ENCODE measurements at regions not wholly inside any gene's neighbourhood (a gene's known extent, or its start where the extent isn't known, plus 50 kb on each side); places are given as distances from the start of the nearest gene placed in this dataset.

DNA sequence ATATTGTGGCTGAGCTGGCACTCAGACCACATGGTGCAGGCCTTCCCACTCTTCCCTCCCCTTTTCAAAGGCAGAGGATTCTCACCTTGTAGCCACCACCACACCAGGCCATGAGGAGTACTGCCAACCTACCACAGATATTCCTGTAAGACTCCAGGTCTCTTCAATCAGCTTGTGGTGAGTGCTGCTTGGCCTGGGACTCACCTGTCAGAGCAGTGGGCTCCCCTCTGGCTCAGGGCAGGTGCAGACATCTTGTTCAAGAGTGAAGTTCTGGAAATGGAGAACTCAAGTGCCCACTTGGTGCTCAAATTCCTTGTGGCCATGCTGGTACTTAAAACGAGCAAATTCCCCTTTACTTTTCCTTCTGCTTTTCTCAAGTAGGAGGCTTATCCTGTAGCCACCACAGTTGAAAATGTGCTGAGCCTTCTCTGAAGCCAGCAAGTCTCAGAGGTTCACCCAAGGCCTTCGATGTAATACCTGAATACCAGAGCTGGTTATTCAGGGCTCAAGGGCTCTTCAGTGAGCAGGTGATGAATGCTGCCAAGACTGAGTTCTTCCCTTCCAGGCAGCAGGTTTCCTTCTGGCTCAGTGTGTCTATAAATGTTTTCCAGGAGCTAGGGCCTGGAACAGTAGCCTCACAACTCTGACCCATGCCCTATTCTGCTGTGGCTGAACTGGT, 212.9 kb downstream of the TEX13C start:
- DNase-seq (ENCODE audit: low read depth) = no peak
- TF ChIP-seq, protein P1, sequence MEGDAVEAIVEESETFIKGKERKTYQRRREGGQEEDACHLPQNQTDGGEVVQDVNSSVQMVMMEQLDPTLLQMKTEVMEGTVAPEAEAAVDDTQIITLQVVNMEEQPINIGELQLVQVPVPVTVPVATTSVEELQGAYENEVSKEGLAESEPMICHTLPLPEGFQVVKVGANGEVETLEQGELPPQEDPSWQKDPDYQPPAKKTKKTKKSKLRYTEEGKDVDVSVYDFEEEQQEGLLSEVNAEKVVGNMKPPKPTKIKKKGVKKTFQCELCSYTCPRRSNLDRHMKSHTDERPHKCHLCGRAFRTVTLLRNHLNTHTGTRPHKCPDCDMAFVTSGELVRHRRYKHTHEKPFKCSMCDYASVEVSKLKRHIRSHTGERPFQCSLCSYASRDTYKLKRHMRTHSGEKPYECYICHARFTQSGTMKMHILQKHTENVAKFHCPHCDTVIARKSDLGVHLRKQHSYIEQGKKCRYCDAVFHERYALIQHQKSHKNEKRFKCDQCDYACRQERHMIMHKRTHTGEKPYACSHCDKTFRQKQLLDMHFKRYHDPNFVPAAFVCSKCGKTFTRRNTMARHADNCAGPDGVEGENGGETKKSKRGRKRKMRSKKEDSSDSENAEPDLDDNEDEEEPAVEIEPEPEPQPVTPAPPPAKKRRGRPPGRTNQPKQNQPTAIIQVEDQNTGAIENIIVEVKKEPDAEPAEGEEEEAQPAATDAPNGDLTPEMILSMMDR (conservative IDR thresholded peaks at IDR 0.05; ENCODE audit: control insufficient read depth, insufficient read depth, low read depth, low read length) = no peak
- H3K4me3 ChIP-seq (ENCODE audit: control insufficient read depth, low read depth, low read length) = no peak overlapping the region

GRCh38 chrX:125533352-125533751, 213.7 kb downstream of the TEX13C start:
- no peak for DNase-seq (ENCODE audit: low read depth)
- TF ChIP-seq, protein P1 (conservative IDR thresholded peaks at IDR 0.05; ENCODE audit: control insufficient read depth, insufficient read depth, low read depth, low read length) = no peak
- no peak overlapping the region for H3K4me3 ChIP-seq (ENCODE audit: control insufficient read depth, low read depth, low read length)

- TF ChIP-seq, protein P1 (conservative IDR thresholded peaks at IDR 0.05; ENCODE audit: control insufficient read depth, insufficient read depth, low read depth, low read length) = no peak
- no peak for DNase-seq (ENCODE audit: low read depth)
- H3K4me3 ChIP-seq (ENCODE audit: control insufficient read depth, low read depth, low read length) = no peak overlapping the region
These were observed 224.5 kb downstream of the TEX13C start for GRCh38 chrX:125544031-125544660.

GRCh38 chrX:125544856-125545255, 225.2 kb downstream of the TEX13C start:
- H3K4me3 ChIP-seq (ENCODE audit: control insufficient read depth, low read depth, low read length) = no peak overlapping the region
- no peak for DNase-seq (ENCODE audit: low read depth)
- TF ChIP-seq, protein P1 (conservative IDR thresholded peaks at IDR 0.05; ENCODE audit: control insufficient read depth, insufficient read depth, low read depth, low read length) = no peak

- TF ChIP-seq, protein P1 (conservative IDR thresholded peaks at IDR 0.05; ENCODE audit: control insufficient read depth, insufficient read depth, low read depth, low read length) = no peak
These were observed 257.8 kb downstream of the TEX13C start for GRCh38 chrX:125577479-125577878.

GRCh38 chrX:125604448-125604847, 284.8 kb downstream of the TEX13C start:
- TF ChIP-seq, protein P1 (conservative IDR thresholded peaks at IDR 0.05; ENCODE audit: control insufficient read depth, insufficient read depth, low read depth, low read length) = no peak
- no peak for DNase-seq (ENCODE audit: low read depth)
- H3K4me3 ChIP-seq (ENCODE audit: control insufficient read depth, low read depth, low read length) = no peak overlapping the region

More at GRCh38 chrX:125577479-125577878, 257.8 kb downstream of the TEX13C start:
- no peak for DNase-seq (ENCODE audit: low read depth)
- no peak overlapping the region for H3K4me3 ChIP-seq (ENCODE audit: control insufficient read depth, low read depth, low read length)
